Ishikawa (cell line): ENCODE measurements at regions not wholly inside any gene's neighbourhood (a gene's known extent, or its start where the extent isn't known, plus 50 kb on each side); places are given as distances from the start of the nearest gene placed in this dataset.

ENCODE experiments used
- CREB1 ChIP-seq: IDR thresholded peaks from 2 replicates; pipeline ENCODE4 v1.6.1; 2012; ENCODE audit warnings: low read depth
- EGR1 ChIP-seq: IDR thresholded peaks from 2 replicates; pipeline ENCODE4 v1.6.1; 2012
- RAD21 ChIP-seq: IDR thresholded peaks from 2 replicates; pipeline ENCODE4 v1.6.1; 2012; ENCODE audit warnings: low read depth
- TCF12 ChIP-seq: IDR thresholded peaks from 2 replicates; pipeline ENCODE4 v1.6.1; 2012; ENCODE audit warnings: low read depth
- USF1 ChIP-seq: IDR thresholded peaks from 2 replicates; pipeline ENCODE4 v1.6.1; 2012
- YY1 ChIP-seq: IDR thresholded peaks from 2 replicates; pipeline ENCODE4 v1.6.1; 2012; ENCODE audit warnings: low read depth
- TF ChIP-seq, protein P1 (sequence below): IDR thresholded peaks from 2 replicates; pipeline ENCODE4 v1.6.1; 2012; ENCODE audit warnings: low read depth, mild to moderate bottlenecking
- TF ChIP-seq, protein P2 (sequence below): IDR thresholded peaks from 2 replicates; pipeline ENCODE4 v1.6.1; 2012

DNA sequence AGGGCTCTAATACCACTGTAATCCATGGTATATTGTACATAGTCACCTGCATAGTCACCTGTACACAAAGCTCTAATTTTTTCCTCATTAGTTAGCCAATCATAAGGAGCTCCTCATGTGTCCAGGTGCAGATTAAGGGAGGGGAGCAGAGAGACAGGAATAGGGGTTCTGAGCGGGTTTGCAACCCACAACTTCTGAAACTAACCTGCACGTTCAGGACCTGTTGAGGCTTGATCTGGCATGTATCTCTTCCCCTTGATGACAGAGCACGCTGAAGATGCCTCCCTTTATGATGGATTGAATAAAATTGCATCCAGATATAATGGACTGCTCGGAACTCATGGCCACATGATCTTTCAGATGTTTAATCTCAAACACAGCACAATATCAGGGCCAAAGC is 144.0 kb upstream of the PRNP start:
- TF ChIP-seq EGR1 (no peak), TCF12 (no peak), CREB1 (no peak), RAD21 (no peak), USF1 (no peak), YY1 (no peak)
- TF ChIP-seq, protein P1, sequence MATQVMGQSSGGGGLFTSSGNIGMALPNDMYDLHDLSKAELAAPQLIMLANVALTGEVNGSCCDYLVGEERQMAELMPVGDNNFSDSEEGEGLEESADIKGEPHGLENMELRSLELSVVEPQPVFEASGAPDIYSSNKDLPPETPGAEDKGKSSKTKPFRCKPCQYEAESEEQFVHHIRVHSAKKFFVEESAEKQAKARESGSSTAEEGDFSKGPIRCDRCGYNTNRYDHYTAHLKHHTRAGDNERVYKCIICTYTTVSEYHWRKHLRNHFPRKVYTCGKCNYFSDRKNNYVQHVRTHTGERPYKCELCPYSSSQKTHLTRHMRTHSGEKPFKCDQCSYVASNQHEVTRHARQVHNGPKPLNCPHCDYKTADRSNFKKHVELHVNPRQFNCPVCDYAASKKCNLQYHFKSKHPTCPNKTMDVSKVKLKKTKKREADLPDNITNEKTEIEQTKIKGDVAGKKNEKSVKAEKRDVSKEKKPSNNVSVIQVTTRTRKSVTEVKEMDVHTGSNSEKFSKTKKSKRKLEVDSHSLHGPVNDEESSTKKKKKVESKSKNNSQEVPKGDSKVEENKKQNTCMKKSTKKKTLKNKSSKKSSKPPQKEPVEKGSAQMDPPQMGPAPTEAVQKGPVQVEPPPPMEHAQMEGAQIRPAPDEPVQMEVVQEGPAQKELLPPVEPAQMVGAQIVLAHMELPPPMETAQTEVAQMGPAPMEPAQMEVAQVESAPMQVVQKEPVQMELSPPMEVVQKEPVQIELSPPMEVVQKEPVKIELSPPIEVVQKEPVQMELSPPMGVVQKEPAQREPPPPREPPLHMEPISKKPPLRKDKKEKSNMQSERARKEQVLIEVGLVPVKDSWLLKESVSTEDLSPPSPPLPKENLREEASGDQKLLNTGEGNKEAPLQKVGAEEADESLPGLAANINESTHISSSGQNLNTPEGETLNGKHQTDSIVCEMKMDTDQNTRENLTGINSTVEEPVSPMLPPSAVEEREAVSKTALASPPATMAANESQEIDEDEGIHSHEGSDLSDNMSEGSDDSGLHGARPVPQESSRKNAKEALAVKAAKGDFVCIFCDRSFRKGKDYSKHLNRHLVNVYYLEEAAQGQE = no peak
- TF ChIP-seq, protein P2, sequence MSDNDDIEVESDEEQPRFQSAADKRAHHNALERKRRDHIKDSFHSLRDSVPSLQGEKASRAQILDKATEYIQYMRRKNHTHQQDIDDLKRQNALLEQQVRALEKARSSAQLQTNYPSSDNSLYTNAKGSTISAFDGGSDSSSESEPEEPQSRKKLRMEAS = no peak
